Gastrocnemius medialis (tissue), 4 donors: ENCODE measurements at regions not wholly inside any gene's neighbourhood (a gene's known extent, or its start where the extent isn't known, plus 50 kb on each side); places are given as distances from the start of the nearest gene placed in this dataset.

Experiments
- CTCF ChIP-seq, 5 experiments: fragments of 450-650 bp in 3 of 5; fragments of 200-600 bp in 2 of 5; sonication (generic) in 2 of 5; IDR thresholded peaks in 4 of 5; conservative IDR thresholded peaks in 1 of 5; 1 replicate in 4 of 5; 2 replicates in 1 of 5; pipeline ENCODE4 v1.5.1; 2016 to 2019; ENCODE audit warnings: antibody characterized with exemption in 5 of 5, mild to moderate bottlenecking in 3 of 5, moderate library complexity in 3 of 5
- POLR2A ChIP-seq, 2 donors: fragments of 450-650 bp; IDR thresholded peaks; one replicate each; pipeline ENCODE4 v1.6.1; 2017; ENCODE audit warnings: antibody characterized with exemption in 2 of 2, mild to moderate bottlenecking in 2 of 2, moderate library complexity in 2 of 2

GRCh38 chr17:71407981-71408380 is 712.8 kb upstream of the SOX9 start:
- no peak for TF ChIP-seq CTCF (IDR thresholded peaks at IDR 0.05 in 4 of 5, conservative IDR thresholded peaks at IDR 0.05 in 1 of 5)
- TF ChIP-seq POLR2A (IDR thresholded peaks at IDR 0.05): no peak
